ENCODE measurements at regions not wholly inside any gene's neighbourhood (a gene's known extent, or its start where the extent isn't known, plus 50 kb on each side); places are given as distances from the start of the nearest gene placed in this dataset.

DNA sequence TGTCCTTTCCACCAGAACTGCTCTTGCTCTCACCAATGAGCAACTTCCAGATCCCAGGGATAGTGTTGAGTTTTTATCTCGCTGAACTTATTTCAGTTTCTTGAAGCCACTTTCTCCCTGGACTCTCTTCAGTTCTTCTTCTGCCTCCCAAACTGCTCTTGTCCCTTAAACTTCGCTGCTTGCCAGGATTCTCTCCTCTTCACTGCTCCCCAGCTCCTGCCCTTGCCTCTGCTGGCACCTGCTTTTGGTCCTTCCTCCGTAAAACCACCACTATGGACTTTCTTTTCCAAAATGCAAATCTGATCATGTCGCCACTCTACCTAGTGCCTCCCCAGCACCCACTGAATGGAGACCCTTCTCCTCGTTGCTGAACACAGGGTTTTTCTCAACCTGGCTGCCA, 92.8 kb upstream of the PALS2 start:
- H3K27ac ChIP-seq, result no peak overlapping the region
- TF ChIP-seq, protein P1, sequence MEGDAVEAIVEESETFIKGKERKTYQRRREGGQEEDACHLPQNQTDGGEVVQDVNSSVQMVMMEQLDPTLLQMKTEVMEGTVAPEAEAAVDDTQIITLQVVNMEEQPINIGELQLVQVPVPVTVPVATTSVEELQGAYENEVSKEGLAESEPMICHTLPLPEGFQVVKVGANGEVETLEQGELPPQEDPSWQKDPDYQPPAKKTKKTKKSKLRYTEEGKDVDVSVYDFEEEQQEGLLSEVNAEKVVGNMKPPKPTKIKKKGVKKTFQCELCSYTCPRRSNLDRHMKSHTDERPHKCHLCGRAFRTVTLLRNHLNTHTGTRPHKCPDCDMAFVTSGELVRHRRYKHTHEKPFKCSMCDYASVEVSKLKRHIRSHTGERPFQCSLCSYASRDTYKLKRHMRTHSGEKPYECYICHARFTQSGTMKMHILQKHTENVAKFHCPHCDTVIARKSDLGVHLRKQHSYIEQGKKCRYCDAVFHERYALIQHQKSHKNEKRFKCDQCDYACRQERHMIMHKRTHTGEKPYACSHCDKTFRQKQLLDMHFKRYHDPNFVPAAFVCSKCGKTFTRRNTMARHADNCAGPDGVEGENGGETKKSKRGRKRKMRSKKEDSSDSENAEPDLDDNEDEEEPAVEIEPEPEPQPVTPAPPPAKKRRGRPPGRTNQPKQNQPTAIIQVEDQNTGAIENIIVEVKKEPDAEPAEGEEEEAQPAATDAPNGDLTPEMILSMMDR (conservative IDR thresholded peaks at IDR 0.05), result no peak

DNA sequence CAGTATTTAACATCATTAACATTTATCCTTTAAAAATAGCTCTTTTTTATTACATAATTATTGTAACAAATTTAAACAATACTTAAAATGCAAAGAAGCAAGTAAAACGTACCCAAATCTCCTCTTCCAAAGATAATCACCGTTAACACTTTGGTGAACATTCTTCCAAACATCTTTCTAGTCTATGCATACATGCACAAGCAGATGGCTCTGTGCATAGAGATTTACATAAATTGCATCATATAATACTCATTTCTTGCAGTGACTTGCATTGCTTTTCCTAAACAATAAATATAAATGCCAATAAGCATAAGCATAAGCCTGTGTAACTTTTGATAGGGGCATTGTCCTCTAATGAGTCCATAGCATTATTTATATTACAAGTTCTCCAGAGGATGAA, 89.4 kb upstream of the PALS2 start:
- H3K27ac ChIP-seq, result no peak overlapping the region
- TF ChIP-seq, protein P1 (conservative IDR thresholded peaks at IDR 0.05), result no peak

DNA sequence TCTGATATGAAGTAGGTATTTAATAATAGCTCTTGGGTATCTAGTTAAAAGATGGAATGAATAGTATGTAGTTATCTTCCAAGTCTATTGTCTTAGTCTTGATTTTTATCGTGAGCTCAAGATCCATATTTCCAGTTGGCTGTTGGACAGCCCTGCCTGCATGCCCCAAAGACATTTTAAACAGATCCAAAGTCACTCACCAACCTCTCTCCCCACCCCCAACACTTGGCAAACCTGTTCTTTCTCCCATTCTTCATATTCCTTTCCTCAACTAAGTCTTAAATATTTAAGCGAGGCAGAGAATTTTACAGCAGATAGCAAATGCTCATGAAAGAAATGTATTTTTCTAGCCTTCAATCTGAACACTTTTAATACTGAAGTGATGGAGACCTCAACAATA, 80.7 kb upstream of the PALS2 start:
- TF ChIP-seq, protein P1 (conservative IDR thresholded peaks at IDR 0.05), result no peak

DNA sequence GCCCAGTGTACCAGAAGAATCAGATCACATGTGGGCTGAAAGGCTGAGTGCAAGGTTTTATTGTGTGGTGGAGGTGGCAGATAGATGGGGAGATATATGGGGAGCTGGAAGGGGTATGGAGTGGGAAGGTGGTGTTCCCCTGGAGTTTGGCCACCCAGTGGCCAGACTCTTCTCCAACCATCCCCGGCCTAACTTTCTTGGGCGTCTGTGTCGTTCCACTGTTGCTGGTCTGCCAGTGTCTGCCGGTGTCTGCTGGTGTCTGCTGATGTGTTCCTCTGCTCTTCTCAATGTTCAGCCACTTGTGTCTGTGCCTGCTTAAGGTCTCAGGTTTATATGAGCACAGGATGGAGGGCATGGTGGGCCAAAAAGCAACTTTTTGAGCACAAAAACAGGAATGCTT, 78.4 kb upstream of the PALS2 start:
- TF ChIP-seq, protein P1 (conservative IDR thresholded peaks at IDR 0.05), result no peak
- H3K27ac ChIP-seq, result no peak overlapping the region

More for the DNA sequence above, 80.7 kb upstream of the PALS2 start:
- H3K27ac ChIP-seq, result no peak overlapping the region

DNA sequence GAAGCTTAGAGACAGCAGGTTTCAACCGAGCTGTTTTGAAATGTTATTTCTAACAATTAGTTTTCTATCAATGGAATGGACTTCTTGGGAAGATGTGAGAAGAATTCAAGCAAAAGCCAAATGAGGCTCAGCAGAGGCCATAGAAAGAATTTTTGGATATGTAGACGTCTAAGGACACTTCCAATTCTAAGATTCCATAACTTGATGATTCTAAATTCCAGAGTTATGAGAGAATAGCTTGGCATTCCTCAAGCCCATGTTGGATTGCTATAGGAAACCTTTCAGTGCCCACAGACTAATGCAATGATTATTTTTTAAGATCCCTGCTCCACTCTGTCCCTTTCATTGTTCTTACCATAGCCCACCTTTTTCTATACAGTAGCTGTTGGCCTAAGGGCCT, 77.2 kb upstream of the PALS2 start:
- TF ChIP-seq, protein P1 (conservative IDR thresholded peaks at IDR 0.05), result no peak
- no peak overlapping the region for H3K27ac ChIP-seq

DNA sequence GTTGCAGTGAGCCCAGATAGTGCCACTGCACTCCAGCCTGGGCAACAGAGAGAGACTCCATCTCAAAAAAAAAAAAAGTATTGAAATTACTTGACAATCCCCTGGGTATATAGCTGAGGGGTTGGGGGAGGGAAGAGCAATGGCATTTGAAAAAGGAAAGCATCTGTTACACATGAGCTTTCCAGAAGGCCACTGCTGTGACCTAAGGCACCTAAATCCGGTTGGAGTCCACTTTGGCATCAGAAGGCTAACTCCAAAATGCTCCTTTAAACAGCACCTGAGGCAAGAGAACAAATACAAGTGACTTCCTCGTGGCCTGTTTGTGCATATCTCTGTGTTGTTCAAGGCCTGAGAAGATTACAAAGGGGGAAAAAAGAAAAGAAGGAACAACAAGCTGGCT, 74.8 kb upstream of the PALS2 start:
- H3K27ac ChIP-seq, result no peak overlapping the region
- TF ChIP-seq, protein P1 (conservative IDR thresholded peaks at IDR 0.05), result no peak

DNA sequence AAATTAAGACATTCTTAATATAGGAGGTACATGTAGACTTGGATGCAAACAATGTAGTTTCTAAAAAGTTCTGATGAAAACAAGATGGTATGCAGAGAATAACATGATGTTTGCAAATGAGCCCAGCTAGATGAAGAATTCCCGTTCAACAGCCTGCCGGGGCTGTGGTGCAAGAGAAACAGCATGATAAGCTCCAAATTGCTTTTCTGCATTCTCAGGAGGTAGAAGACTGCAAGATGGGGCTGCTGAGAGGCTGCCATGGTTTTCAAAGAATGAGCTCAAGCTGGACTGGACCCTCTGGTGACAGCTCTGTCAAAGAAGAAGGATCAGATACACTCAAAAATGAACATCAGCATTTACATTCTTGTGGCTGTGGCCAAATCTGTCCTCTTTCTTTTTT, 73.4 kb upstream of the PALS2 start:
- no peak overlapping the region for H3K27ac ChIP-seq
- TF ChIP-seq, protein P1 (conservative IDR thresholded peaks at IDR 0.05), result no peak

DNA sequence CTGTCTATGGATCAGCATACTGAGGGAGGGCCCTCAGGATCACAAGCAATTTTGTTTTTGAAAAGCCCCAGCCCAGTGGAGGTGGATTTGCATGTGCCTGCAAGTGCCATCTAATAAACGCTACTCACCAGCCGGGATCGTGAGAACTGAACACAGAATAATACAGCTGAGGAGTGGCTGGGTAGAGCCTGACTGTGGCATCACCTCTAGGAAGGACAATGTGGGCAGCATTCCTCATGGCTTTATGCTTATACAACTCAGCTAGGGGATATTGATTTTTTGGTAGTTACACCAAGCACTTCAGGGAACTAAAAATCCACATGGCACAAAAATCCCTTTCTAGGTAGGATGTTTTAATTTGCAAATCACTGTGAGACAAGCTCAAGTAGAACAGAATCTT, 72.7 kb upstream of the PALS2 start:
- H3K27ac ChIP-seq, result no peak overlapping the region
- TF ChIP-seq, protein P1 (conservative IDR thresholded peaks at IDR 0.05), result no peak
